A549 (cell line): ENCODE measurements at regions not wholly inside any gene's neighbourhood (a gene's known extent, or its start where the extent isn't known, plus 50 kb on each side); places are given as distances from the start of the nearest gene placed in this dataset.
A peak's percentile ranks its signal among the peaks of the same experiment; 100 is the strongest.

Source experiments
- ATAC-seq, 2 experiments: fragments of 200-7000 bp in 1 of 2; fragments of >200 bp in 1 of 2; cut with Nextera tagmentation in 1 of 2; cut with Tn5 transposase in 1 of 2; 3 replicates each; pipeline versions ENCODE4 v1.8.0 to v1.9.1; 2018 to 2020; ENCODE audit warnings: mild to moderate bottlenecking in 1 of 2, moderate library complexity in 1 of 2
- CTCF ChIA-PET: fragments of 300-600 bp; sonication (Branson Sonifier 250); formaldehyde crosslinking; extraction: SDS; loops from one replicate; lab custom pipeline; 2021; ENCODE audit warnings: antibody characterized with exemption, inconsistent platforms; lab: Yijun Ruan, JAX
- POLR2A ChIA-PET: fragments of 350-600 bp; formaldehyde crosslinking; extraction: SDS; loops from one replicate; lab custom pipeline; 2021; ENCODE audit warnings: antibody characterized with exemption, inconsistent platforms; lab: Yijun Ruan, JAX
- DNase-seq, 2 experiments: peaks; one replicate each; pipeline versions ENCODE4 v3.0.0 to v3.0.0-alpha.2; 2011 to 2016; ENCODE audit warnings: low read depth in 1 of 2, low spot score in 1 of 2
- FAIRE-seq: peaks from 2 replicates; lab custom pipeline; 2011; peaks lifted over from hg19 to GRCh38; lab: Jason Lieb, UNC
- H3K27ac ChIP-seq, 2 experiments: fragments of >200 bp; sonication (Bioruptor Twin); formaldehyde crosslinking; 3 replicates each; pipeline ENCODE4 v1.5.1; 2016 to 2017
- H3K4me1 ChIP-seq: fragments of >200 bp; sonication (Bioruptor Twin); formaldehyde crosslinking; 3 replicates; pipeline ENCODE4 v1.6.1; 2016
- H3K4me2 ChIP-seq: fragments of >200 bp; sonication (Bioruptor Twin); formaldehyde crosslinking; 3 replicates; pipeline ENCODE4 v1.6.1; 2016
- H3K4me3 ChIP-seq: fragments of >200 bp; sonication (Bioruptor Twin); formaldehyde crosslinking; 3 replicates; pipeline ENCODE4 v1.5.1; 2016
- H3K9me3 ChIP-seq: fragments of >200 bp; sonication (Bioruptor Twin); formaldehyde crosslinking; 3 replicates; pipeline ENCODE4 v1.6.1; 2016
- CBX8 ChIP-seq: fragments of 200-600 bp; sonication (generic); IDR thresholded peaks from 2 replicates; pipeline ENCODE4 v1.6.1; 2016
- EHMT2 ChIP-seq: fragments of 200-600 bp; sonication (generic); IDR thresholded peaks from 2 replicates; pipeline ENCODE4 v1.6.1; 2016; ENCODE audit warnings: antibody characterized with exemption, low read depth, mild to moderate bottlenecking, moderate library complexity
- FOSB ChIP-seq: fragments of 250-450 bp; sonication (Bioruptor Pico); IDR thresholded peaks from 2 replicates; pipeline ENCODE4 v1.5.0; 2020; ENCODE audit warnings: mild to moderate bottlenecking, moderate library complexity
- FOXS1 ChIP-seq: fragments of 250-450 bp; sonication (Bioruptor Pico); IDR thresholded peaks from 2 replicates; pipeline ENCODE4 v1.5.0; 2020; ENCODE audit warnings: mild to moderate bottlenecking, moderate library complexity
- HOXB13 ChIP-seq: fragments of 250-450 bp; sonication (Bioruptor Pico); IDR thresholded peaks from 2 replicates; pipeline ENCODE4 v1.5.0; 2020; ENCODE audit warnings: low read depth, mild to moderate bottlenecking, moderate library complexity
- MAZ ChIP-seq: fragments of 150-350 bp; IDR thresholded peaks from 2 replicates; pipeline ENCODE4 v1.6.1; 2014; ENCODE audit warnings: antibody characterized with exemption, low read depth, low read length, borderline replicate concordance
- NFE2L2 ChIP-seq: fragments of 150-350 bp; conservative IDR thresholded peaks from 2 replicates; pipeline ENCODE4 v1.6.1; 2014; ENCODE audit warnings: low read length
- NR3C1 ChIP-seq: fragments of >200 bp; sonication (Bioruptor Twin); formaldehyde crosslinking; IDR thresholded peaks from 3 replicates; pipeline ENCODE4 v1.6.1; 2017
- POLR2A ChIP-seq: IDR thresholded peaks from 2 replicates; pipeline ENCODE4 v1.6.1; 2012; ENCODE audit warnings: mild to moderate bottlenecking, low read length
- ZC3H11A ChIP-seq: fragments of 450-650 bp; IDR thresholded peaks from 2 replicates; pipeline ENCODE4 v1.6.1; 2014; ENCODE audit warnings: antibody characterized with exemption, mild to moderate bottlenecking
- ZFP36 ChIP-seq: fragments of 450-650 bp; IDR thresholded peaks from 2 replicates; pipeline ENCODE4 v1.6.1; 2014; ENCODE audit warnings: borderline replicate concordance; ENCODE audit not compliant: partially characterized antibody
- ZNF302 ChIP-seq: fragments of 250-450 bp; sonication (Bioruptor Pico); IDR thresholded peaks from 2 replicates; pipeline ENCODE4 v1.9.0; 2021; ENCODE audit warnings: inconsistent platforms, mild to moderate bottlenecking, moderate library complexity
- WGBS: methylation state at CpG from one replicate; pipeline ENCODE4 v1.1.6; 2017; ENCODE audit errors: missing lambda C conversion rate; 5-methylcytosine and 5-hydroxymethylcytosine counted together
- TF ChIP-seq, protein P1 (sequence below): fragments of 150-350 bp; IDR thresholded peaks from 2 replicates; pipeline ENCODE4 v1.6.1; 2014; ENCODE audit warnings: low read depth, mild to moderate bottlenecking, low read length
- TF ChIP-seq, protein P2 (sequence below): IDR thresholded peaks from 2 replicates; pipeline ENCODE4 v1.6.1; 2012

DNA sequence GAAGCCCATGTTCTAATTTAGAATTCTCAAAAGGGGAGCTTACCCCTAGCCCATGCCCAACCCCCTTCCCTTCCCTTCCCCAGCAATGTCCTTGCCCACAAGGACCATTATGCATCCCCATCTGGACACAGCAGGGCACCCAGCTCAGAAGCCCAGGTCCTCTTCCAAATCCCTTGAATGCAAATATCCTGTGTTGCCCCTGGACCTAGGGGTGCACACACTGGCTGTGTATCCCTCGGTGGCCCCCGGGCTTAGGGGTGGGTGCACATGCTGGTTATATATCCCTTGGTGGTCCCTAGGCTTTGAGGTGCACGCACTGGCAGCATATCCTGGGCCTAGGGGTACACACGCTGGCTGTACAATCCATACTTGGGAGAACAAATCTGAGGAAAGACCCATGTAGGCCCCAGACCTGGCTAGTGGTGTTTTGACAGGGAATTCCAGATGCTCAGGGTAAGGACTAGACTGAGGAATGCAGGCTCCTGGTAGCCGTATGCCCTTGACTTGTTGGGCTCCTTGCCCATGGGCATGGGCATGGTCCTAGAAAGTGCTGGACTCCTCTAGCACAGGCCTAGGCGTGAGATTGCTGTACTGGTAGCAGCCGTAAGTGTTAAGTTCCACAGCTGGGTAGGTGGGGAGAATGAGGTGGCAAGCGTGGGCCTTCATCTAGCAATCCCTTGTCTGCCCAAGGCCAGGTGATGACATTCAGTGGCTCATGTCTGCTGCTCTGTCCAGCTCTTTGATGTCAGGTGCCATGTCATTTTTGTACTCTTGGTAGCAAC lies 222.4 kb downstream of the OPA1 start:
- Histone ChIP-seq H3K9me3 (no peaks in the 10 kb centered on the region), H3K4me2 (no peak overlapping the region), H3K4me3 (no peak overlapping the region), H3K27ac (no peak overlapping the region), H3K4me1 (peaks cover 4% of the 10 kb centered on the region; the same call in 1 of the 3 replicates)
- CTCF ChIA-PET = interaction anchor here (1.0 to 1.3 kb wide), 2 partner anchors 12 to 35 kb away, joined by 3 read pairs; no protein-coding TSS in a partner anchor
- POLR2A ChIA-PET = no interaction called here
- DNase-seq (no peak), FAIRE-seq (no peak), ATAC-seq (no peak)
- no peak for TF ChIP-seq NFE2L2
- no peak for TF ChIP-seq CBX8
- TF ChIP-seq ZNF302 (CRISPR knock-in tag) = no peak
- WGBS = 82% methylated on average over 3 of the region's 8 CpGs

DNA sequence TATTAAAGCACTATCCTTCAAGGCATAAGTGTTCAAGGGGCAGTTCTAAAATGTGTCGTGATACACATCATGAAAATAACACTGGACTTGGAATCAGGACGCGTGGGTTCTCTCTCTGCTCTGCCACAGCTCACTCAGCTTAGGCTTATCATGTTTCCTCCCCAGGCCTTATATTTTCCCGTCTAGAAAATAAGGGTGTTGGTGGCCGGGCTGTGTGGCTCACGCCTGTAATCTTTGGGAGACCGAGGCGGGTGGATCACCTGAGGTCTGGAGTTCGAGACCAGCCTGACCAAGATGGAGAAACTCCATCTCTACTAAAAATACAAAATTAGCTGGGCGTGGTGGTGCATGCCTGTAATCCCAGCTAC lies 223.0 kb downstream of the OPA1 start:
- H3K4me2 ChIP-seq = no peak overlapping the region
- no peak for ATAC-seq
- WGBS = 86% methylated on average over 9 of the region's 10 CpGs
- no peak overlapping the region for H3K27ac ChIP-seq
- no peak for FAIRE-seq
- TF ChIP-seq, protein P1, sequence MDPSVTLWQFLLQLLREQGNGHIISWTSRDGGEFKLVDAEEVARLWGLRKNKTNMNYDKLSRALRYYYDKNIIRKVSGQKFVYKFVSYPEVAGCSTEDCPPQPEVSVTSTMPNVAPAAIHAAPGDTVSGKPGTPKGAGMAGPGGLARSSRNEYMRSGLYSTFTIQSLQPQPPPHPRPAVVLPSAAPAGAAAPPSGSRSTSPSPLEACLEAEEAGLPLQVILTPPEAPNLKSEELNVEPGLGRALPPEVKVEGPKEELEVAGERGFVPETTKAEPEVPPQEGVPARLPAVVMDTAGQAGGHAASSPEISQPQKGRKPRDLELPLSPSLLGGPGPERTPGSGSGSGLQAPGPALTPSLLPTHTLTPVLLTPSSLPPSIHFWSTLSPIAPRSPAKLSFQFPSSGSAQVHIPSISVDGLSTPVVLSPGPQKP = no peak
- TF ChIP-seq, protein P2, sequence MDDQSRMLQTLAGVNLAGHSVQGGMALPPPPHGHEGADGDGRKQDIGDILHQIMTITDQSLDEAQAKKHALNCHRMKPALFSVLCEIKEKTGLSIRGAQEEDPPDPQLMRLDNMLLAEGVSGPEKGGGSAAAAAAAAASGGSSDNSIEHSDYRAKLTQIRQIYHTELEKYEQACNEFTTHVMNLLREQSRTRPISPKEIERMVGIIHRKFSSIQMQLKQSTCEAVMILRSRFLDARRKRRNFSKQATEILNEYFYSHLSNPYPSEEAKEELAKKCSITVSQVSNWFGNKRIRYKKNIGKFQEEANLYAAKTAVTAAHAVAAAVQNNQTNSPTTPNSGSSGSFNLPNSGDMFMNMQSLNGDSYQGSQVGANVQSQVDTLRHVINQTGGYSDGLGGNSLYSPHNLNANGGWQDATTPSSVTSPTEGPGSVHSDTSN = no peak
- TF ChIP-seq EHMT2 = no peak
- no peak for TF ChIP-seq NR3C1
- no peak for TF ChIP-seq POLR2A
- no peak for TF ChIP-seq ZC3H11A
- TF ChIP-seq FOSB (CRISPR knock-in tag) = no peak
- TF ChIP-seq FOXS1 (CRISPR knock-in tag) = no peak
- H3K9me3 ChIP-seq = no peaks in the 10 kb centered on the region
- no peak overlapping the region for H3K4me3 ChIP-seq
- DNase-seq = no peak
- ChIA-PET POLR2A (interaction anchor here (1.1 kb wide), 1 partner anchor 56 kb away, joined by 3 read pairs; no protein-coding TSS in a partner anchor), CTCF (interaction anchor here (0.6 to 1.3 kb wide), 3 partner anchors 35 to 500 kb away, joined by 3 read pairs; no protein-coding TSS in a partner anchor)
- H3K4me1 ChIP-seq = peaks cover 4% of the 10 kb centered on the region; the same call in 1 of the 3 replicates

DNA sequence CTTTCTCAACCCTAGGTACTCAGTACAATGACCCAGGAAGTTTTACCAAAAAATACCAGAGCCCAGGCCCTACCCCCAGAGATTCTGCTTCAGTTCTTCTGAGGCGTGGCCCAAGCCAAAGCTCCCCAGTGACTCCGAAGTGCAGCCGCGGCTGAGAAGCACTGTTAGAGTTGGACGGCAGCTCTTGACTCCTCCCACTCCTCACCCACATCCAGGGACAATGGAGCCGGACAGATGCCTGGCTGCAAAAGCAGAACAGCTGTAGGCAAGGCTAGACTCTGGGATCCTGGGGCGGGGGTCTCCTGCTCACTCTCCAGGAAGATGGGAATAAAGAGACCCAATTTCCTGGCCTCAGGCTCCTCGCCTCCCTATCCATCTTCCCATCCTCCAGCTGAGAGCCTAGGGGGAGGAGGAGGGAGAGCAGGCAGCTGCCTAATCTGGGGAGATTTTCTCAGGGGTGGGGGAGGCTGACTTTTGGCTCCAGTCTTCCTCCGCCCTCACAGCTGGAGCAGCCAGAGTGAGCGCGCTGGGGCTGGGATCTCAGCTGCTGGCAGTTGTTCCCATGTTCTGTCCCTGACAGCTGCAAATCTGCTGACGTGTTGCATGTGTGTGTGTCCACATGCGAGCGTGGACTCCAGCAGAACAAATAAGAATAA lies 223.8 kb downstream of the OPA1 start:
- 71% methylated on average over 11 of the region's 14 CpGs for WGBS
- POLR2A ChIA-PET = interaction anchor here (0.8 to 1.1 kb wide), 3 partner anchors 9 to 187 kb away, joined by 3 to 12 read pairs (median 5); no protein-coding TSS in a partner anchor
- Histone ChIP-seq H3K4me2 (peak overlapping the region; percentile 41; the same call in 2 of the 3 replicates), H3K9me3 (no peaks in the 10 kb centered on the region), H3K4me3 (no peak overlapping the region), H3K4me1 (peaks cover 4% of the 10 kb centered on the region; the same call in 1 of the 3 replicates), H3K27ac (peak overlapping the region in 1 of 2 experiments; percentile 48; a peak in 2 of 6 replicates)
- ATAC-seq = peak in 1 of 2 experiments; percentile 85; a peak in 3 of 6 replicates
- no peak for FAIRE-seq
- CTCF ChIA-PET = interaction anchor here (0.6 to 1.3 kb wide), 2 partner anchors 397 to 499 kb away, joined by 3 read pairs; no protein-coding TSS in a partner anchor
- peak in 1 of 2 experiments; percentile 41 for DNase-seq
- TF ChIP-seq ZFP36 (no peak), MAZ (no peak), HOXB13 (CRISPR knock-in tag) (no peak)
